GM12892 (cell line): ENCODE measurements at regions not wholly inside any gene's neighbourhood (a gene's known extent, or its start where the extent isn't known, plus 50 kb on each side); places are given as distances from the start of the nearest gene placed in this dataset.

Experiments used
- POLR2A ChIP-seq: IDR thresholded peaks from 2 replicates; pipeline ENCODE4 v1.6.1; 2011; ENCODE audit warnings: low read depth, low read length, control low read depth
- POLR2AphosphoS5 ChIP-seq: IDR thresholded peaks from 2 replicates; pipeline ENCODE4 v1.6.1; 2011; ENCODE audit warnings: low read depth, low read length, control low read depth

GRCh38 chr18:60149316-60149715 is 223.3 kb downstream of the MC4R start:
- TF ChIP-seq POLR2A (no peak), POLR2AphosphoS5 (no peak)
